Neural progenitor cell (in vitro differentiated cells): ENCODE measurements at regions not wholly inside any gene's neighbourhood (a gene's known extent, or its start where the extent isn't known, plus 50 kb on each side); places are given as distances from the start of the nearest gene placed in this dataset.

Experiments used
- DNase-seq: peaks from one replicate; pipeline ENCODE4 v3.0.0-alpha.2; 2016; ENCODE audit warnings: low spot score
- H2AFZ ChIP-seq: fragments of 200-600 bp; sonication (generic); replicated peaks from 2 replicates; pipeline ENCODE4 v1.6.1; 2016; ENCODE audit warnings: antibody characterized with exemption
- H3F3A ChIP-seq: fragments of 200-600 bp; sonication (generic); 2 replicates; pipeline ENCODE4 v1.6.1; 2016; ENCODE audit warnings: antibody characterized with exemption, low read depth
- H3K27ac ChIP-seq: fragments of 200-600 bp; sonication (generic); 2 replicates; pipeline ENCODE4 v1.5.1; 2016; ENCODE audit warnings: mild to moderate bottlenecking
- H3K27me3 ChIP-seq: fragments of 200-600 bp; sonication (generic); 2 replicates; pipeline ENCODE4 v1.6.1; 2016; ENCODE audit warnings: mild to moderate bottlenecking, moderate library complexity
- H3K36me3 ChIP-seq: fragments of 200-600 bp; sonication (generic); 2 replicates; pipeline ENCODE4 v1.5.1; 2016
- H3K4me1 ChIP-seq: fragments of 200-600 bp; sonication (generic); 2 replicates; pipeline ENCODE4 v1.6.1; 2016; ENCODE audit warnings: mixed run types
- H3K4me2 ChIP-seq: fragments of 200-600 bp; sonication (generic); 2 replicates; pipeline ENCODE4 v1.6.1; 2016
- H3K4me3 ChIP-seq: fragments of 200-600 bp; sonication (generic); 2 replicates; pipeline ENCODE4 v1.5.1; 2016
- H3K79me2 ChIP-seq: fragments of 200-600 bp; sonication (generic); 2 replicates; pipeline ENCODE4 v1.6.1; 2016; ENCODE audit warnings: low read depth
- H3K9ac ChIP-seq: fragments of 200-600 bp; sonication (generic); 2 replicates; pipeline ENCODE4 v1.6.1; 2016
- H3K9me3 ChIP-seq: fragments of 200-600 bp; sonication (generic); 2 replicates; pipeline ENCODE4 v1.5.1; 2016; ENCODE audit warnings: low read depth
- H4K20me1 ChIP-seq: fragments of 200-600 bp; sonication (generic); 2 replicates; pipeline ENCODE4 v1.6.1; 2016; ENCODE audit warnings: low read depth
- H3K27ac Mint-ChIP-seq: 3 replicates; pipeline ENCODE4 v1.8.0; 2021; ENCODE audit warnings: mixed read lengths
- H3K27me3 Mint-ChIP-seq: 2 replicates; pipeline ENCODE4 v1.8.0; 2022; ENCODE audit warnings: low read depth, mild to moderate bottlenecking, inconsistent platforms, moderate library complexity, mixed read lengths; ENCODE audit not compliant: insufficient read depth
- H3K36me3 Mint-ChIP-seq: 3 replicates; pipeline ENCODE4 v1.8.0; 2021; ENCODE audit warnings: mixed read lengths
- H3K4me1 Mint-ChIP-seq: 3 replicates; pipeline ENCODE4 v1.8.0; 2021; ENCODE audit warnings: mixed read lengths
- H3K4me3 Mint-ChIP-seq: 3 replicates; pipeline ENCODE4 v1.8.0; 2021; ENCODE audit warnings: mild to moderate bottlenecking, moderate library complexity, mixed read lengths
- H3K9me3 Mint-ChIP-seq: 3 replicates; pipeline ENCODE4 v1.8.0; 2020; ENCODE audit warnings: mixed read lengths
- CTCF ChIP-seq: fragments of 200-600 bp; sonication (generic); IDR thresholded peaks from 2 replicates; pipeline ENCODE4 v1.5.1; 2017; ENCODE audit warnings: antibody characterized with exemption, mild to moderate bottlenecking
- EZH2 ChIP-seq: fragments of 200-600 bp; sonication (generic); IDR thresholded peaks from 2 replicates; pipeline ENCODE4 v1.6.1; 2017; ENCODE audit warnings: antibody characterized with exemption, mild to moderate bottlenecking, moderate library complexity
- EZH2phosphoT487 ChIP-seq: fragments of 200-600 bp; sonication (generic); IDR thresholded peaks from 2 replicates; pipeline ENCODE4 v1.6.1; 2017; ENCODE audit warnings: antibody characterized with exemption

GRCh38 chr20:57762531-57763234 is 52.9 kb upstream of the PMEPA1 start:
- H3K79me2 ChIP-seq, result no peaks in the 10 kb centered on the region
- no peak for DNase-seq
- H3K4me2 ChIP-seq, result no peak overlapping the region
- H3K9ac ChIP-seq, result no peak overlapping the region
- no peak overlapping the region for H3K4me3 Mint-ChIP-seq
- peaks cover 2% of the 10 kb centered on the region for H3K27me3 Mint-ChIP-seq
- H3K4me3 ChIP-seq, result no peak overlapping the region
- H3K36me3 ChIP-seq, result no peaks in the 10 kb centered on the region
- H3K4me1 ChIP-seq, result peaks cover 4% of the 10 kb centered on the region
- no peak overlapping the region for H2AFZ ChIP-seq
- H3K36me3 Mint-ChIP-seq, result no peaks in the 10 kb centered on the region
- peak overlapping the region; percentile 24 for H3K27ac Mint-ChIP-seq
- no peaks in the 10 kb centered on the region for H3K9me3 ChIP-seq
- H3K9me3 Mint-ChIP-seq, result peaks cover 4% of the 10 kb centered on the region
- H3K4me1 Mint-ChIP-seq, result peaks cover 12% of the 10 kb centered on the region
- TF ChIP-seq EZH2 (no peak), CTCF (no peak), EZH2phosphoT487 (no peak)
- no peaks in the 10 kb centered on the region for H3F3A ChIP-seq
- no peak overlapping the region for H3K27ac ChIP-seq
- no peaks in the 10 kb centered on the region for H3K27me3 ChIP-seq
- no peaks in the 10 kb centered on the region for H4K20me1 ChIP-seq

GRCh38 chr20:57761413-57761734 is 51.6 kb upstream of the PMEPA1 start:
- H4K20me1 ChIP-seq, result no peaks in the 10 kb centered on the region
- H3K4me3 ChIP-seq, result no peak overlapping the region
- no peaks in the 10 kb centered on the region for H3K9me3 ChIP-seq
- TF ChIP-seq EZH2, result no peak
- no peak for TF ChIP-seq CTCF
- no peak for TF ChIP-seq EZH2phosphoT487
- peaks cover 4% of the 10 kb centered on the region for H3K4me1 ChIP-seq
- no peak overlapping the region for H3K9ac ChIP-seq
- H3K27me3 Mint-ChIP-seq, result peaks cover 2% of the 10 kb centered on the region
- peaks cover 4% of the 10 kb centered on the region for H3K9me3 Mint-ChIP-seq
- no peak overlapping the region for H3K27ac ChIP-seq
- H3K36me3 Mint-ChIP-seq, result no peaks in the 10 kb centered on the region
- H3K36me3 ChIP-seq, result no peaks in the 10 kb centered on the region
- H3K4me2 ChIP-seq, result no peak overlapping the region
- H2AFZ ChIP-seq, result no peak overlapping the region
- H3K27ac Mint-ChIP-seq, result peak overlapping the region; percentile 89
- H3K27me3 ChIP-seq, result no peaks in the 10 kb centered on the region
- H3K79me2 ChIP-seq, result no peaks in the 10 kb centered on the region
- H3F3A ChIP-seq, result no peaks in the 10 kb centered on the region
- H3K4me1 Mint-ChIP-seq, result peaks cover 12% of the 10 kb centered on the region
- DNase-seq, result no peak
- H3K4me3 Mint-ChIP-seq, result no peak overlapping the region

GRCh38 chr20:57760698-57761412 is 51.0 kb upstream of the PMEPA1 start:
- Histone ChIP-seq H3K36me3 (no peaks in the 10 kb centered on the region), H3K27me3 (no peaks in the 10 kb centered on the region), H3K4me3 (no peak overlapping the region), H3K4me2 (no peak overlapping the region), H4K20me1 (no peaks in the 10 kb centered on the region), H3K79me2 (no peaks in the 10 kb centered on the region), H3K9ac (no peak overlapping the region), H2AFZ (no peak overlapping the region), H3K9me3 (no peaks in the 10 kb centered on the region), H3K4me1 (peaks cover 4% of the 10 kb centered on the region), H3F3A (no peaks in the 10 kb centered on the region), H3K27ac (no peak overlapping the region)
- peaks cover 2% of the 10 kb centered on the region for H3K27me3 Mint-ChIP-seq
- H3K4me3 Mint-ChIP-seq, result no peak overlapping the region
- peaks cover 12% of the 10 kb centered on the region for H3K4me1 Mint-ChIP-seq
- no peak for DNase-seq
- H3K9me3 Mint-ChIP-seq, result peaks cover 4% of the 10 kb centered on the region
- no peak overlapping the region for H3K27ac Mint-ChIP-seq
- H3K36me3 Mint-ChIP-seq, result no peaks in the 10 kb centered on the region
- TF ChIP-seq EZH2phosphoT487 (no peak), EZH2 (no peak), CTCF (no peak)
